WTC11 (cell line): ENCODE measurements at regions not wholly inside any gene's neighbourhood (a gene's known extent, or its start where the extent isn't known, plus 50 kb on each side); places are given as distances from the start of the nearest gene placed in this dataset.

ENCODE experiments used
- ATAC-seq: fragments of 200-7000 bp; cut with Tn5 transposase; 2 replicates; pipeline ENCODE4 v1.10.0; 2021; ENCODE audit warnings: mild to moderate bottlenecking, moderate library complexity
- CTCF ChIA-PET: fragments of 300-600 bp; sonication (Branson Sonifier 250); formaldehyde crosslinking; loops from one replicate; lab custom pipeline; 2021; ENCODE audit warnings: antibody characterized with exemption; lab: Charles Lee
- POLR2A ChIA-PET: fragments of 350-600 bp; sonication (Branson Sonifier 250); formaldehyde crosslinking; loops from one replicate; lab custom pipeline; 2021; ENCODE audit warnings: antibody characterized with exemption; lab: Charles Lee
- DNase-seq: peaks from one replicate; pipeline ENCODE4 v3.0.0; 2021; ENCODE audit warnings: low spot score
- H3K27ac Mint-ChIP-seq: 2 replicates; pipeline ENCODE4 v1.8.0; 2021; ENCODE audit warnings: mixed read lengths
- H3K27me3 Mint-ChIP-seq: 2 replicates; pipeline ENCODE4 v1.8.0; 2021; ENCODE audit warnings: low read depth, mild to moderate bottlenecking, moderate library complexity, mixed read lengths
- H3K36me3 Mint-ChIP-seq: 2 replicates; pipeline ENCODE4 v1.8.0; 2021; ENCODE audit warnings: mixed read lengths
- H3K4me1 Mint-ChIP-seq: 2 replicates; pipeline ENCODE4 v1.8.0; 2022; ENCODE audit warnings: mixed read lengths
- H3K4me3 Mint-ChIP-seq: 2 replicates; pipeline ENCODE4 v1.8.0; 2021; ENCODE audit warnings: mild to moderate bottlenecking, moderate library complexity, mixed read lengths
- H3K9me3 Mint-ChIP-seq: 2 replicates; pipeline ENCODE4 v1.8.0; 2021; ENCODE audit warnings: mixed read lengths
- FOXP1 ChIP-seq: sonication (generic); formaldehyde crosslinking; IDR thresholded peaks from 2 replicates; pipeline ENCODE4 v1.8.0; 2022; ENCODE audit warnings: missing genetic modification reagents, mild to moderate bottlenecking, moderate library complexity, borderline replicate concordance
- GABPB1 ChIP-seq: sonication (generic); formaldehyde crosslinking; IDR thresholded peaks from 2 replicates; pipeline ENCODE4 v1.8.1; 2023; ENCODE audit warnings: mild to moderate bottlenecking, missing genetic modification reagents
- JUN ChIP-seq: sonication (generic); formaldehyde crosslinking; IDR thresholded peaks from 2 replicates; pipeline ENCODE4 v1.8.0; 2023; ENCODE audit warnings: mild to moderate bottlenecking, missing genetic modification reagents
- MXD4 ChIP-seq: fragments of 250-450 bp; sonication (Bioruptor Pico); IDR thresholded peaks from 2 replicates; pipeline ENCODE4 v1.8.0; 2021; ENCODE audit warnings: mild to moderate bottlenecking, moderate library complexity, borderline replicate concordance
- NFE2L1 ChIP-seq: sonication (generic); formaldehyde crosslinking; IDR thresholded peaks from 2 replicates; pipeline ENCODE4 v1.8.1; 2023; ENCODE audit warnings: missing genetic modification reagents
- NR1H2 ChIP-seq: sonication (generic); formaldehyde crosslinking; IDR thresholded peaks from 2 replicates; pipeline ENCODE4 v1.9.0; 2021; ENCODE audit warnings: mild to moderate bottlenecking, moderate library complexity, missing genetic modification reagents
- ZNF138 ChIP-seq: sonication (generic); formaldehyde crosslinking; conservative IDR thresholded peaks from 2 replicates; pipeline ENCODE4 v1.8.1; 2022; ENCODE audit warnings: mild to moderate bottlenecking, moderate library complexity, missing genetic modification reagents
- ZNF219 ChIP-seq: sonication (generic); formaldehyde crosslinking; IDR thresholded peaks from 2 replicates; pipeline ENCODE4 v1.8.0; 2023; ENCODE audit warnings: missing genetic modification reagents, mild to moderate bottlenecking, borderline replicate concordance
- ZNF263 ChIP-seq: sonication (generic); formaldehyde crosslinking; IDR thresholded peaks from 2 replicates; pipeline ENCODE4 v1.8.1; 2022; ENCODE audit warnings: low read depth, mild to moderate bottlenecking, moderate library complexity, missing genetic modification reagents
- ZNF396 ChIP-seq: fragments of 250-450 bp; sonication (Bioruptor Pico); IDR thresholded peaks from 2 replicates; pipeline ENCODE4 v1.8.0; 2021; ENCODE audit warnings: mild to moderate bottlenecking, moderate library complexity, borderline replicate concordance
- ZNF423 ChIP-seq: fragments of 250-450 bp; sonication (Bioruptor Pico); IDR thresholded peaks from 2 replicates; pipeline ENCODE4 v2.1.2; 2022; ENCODE audit warnings: mild to moderate bottlenecking, moderate library complexity
- TF ChIP-seq, protein P1 (sequence below): fragments of 200-600 bp; IDR thresholded peaks from 2 replicates; pipeline ENCODE4 v1.8.0; 2022; ENCODE audit warnings: antibody characterized with exemption
- TF ChIP-seq, protein P2 (sequence below): sonication (generic); formaldehyde crosslinking; IDR thresholded peaks from 2 replicates; pipeline ENCODE4 v1.8.1; 2023; ENCODE audit warnings: mild to moderate bottlenecking, missing genetic modification reagents
- TF ChIP-seq, protein P3 (sequence below): sonication (generic); formaldehyde crosslinking; IDR thresholded peaks from 2 replicates; pipeline ENCODE4 v1.8.0; 2022; ENCODE audit warnings: mild to moderate bottlenecking, missing genetic modification reagents
- TF ChIP-seq, protein P4 (sequence below): sonication (generic); formaldehyde crosslinking; IDR thresholded peaks from 2 replicates; pipeline ENCODE4 v1.8.0; 2022; ENCODE audit warnings: missing genetic modification reagents
- TF ChIP-seq, protein P5 (sequence below): sonication (generic); formaldehyde crosslinking; IDR thresholded peaks from 2 replicates; pipeline ENCODE4 v1.8.1; 2022; ENCODE audit warnings: mild to moderate bottlenecking, moderate library complexity, missing genetic modification reagents
- TF ChIP-seq, protein P6 (sequence below): sonication (generic); formaldehyde crosslinking; IDR thresholded peaks from 2 replicates; pipeline ENCODE4 v1.8.0; 2023; ENCODE audit warnings: mild to moderate bottlenecking, missing genetic modification reagents
- TF ChIP-seq, protein P7 (sequence below): fragments of 250-450 bp; sonication (Bioruptor Pico); IDR thresholded peaks from 2 replicates; pipeline ENCODE4 v2.1.2; 2022; ENCODE audit warnings: mild to moderate bottlenecking, moderate library complexity
- TF ChIP-seq, protein P8 (sequence below): sonication (generic); formaldehyde crosslinking; IDR thresholded peaks from 2 replicates; pipeline ENCODE4 v1.8.0; 2022; ENCODE audit warnings: mild to moderate bottlenecking, missing genetic modification reagents
- TF ChIP-seq, protein P9 (sequence below): sonication (generic); formaldehyde crosslinking; IDR thresholded peaks from 2 replicates; pipeline ENCODE4 v1.8.1; 2023; ENCODE audit warnings: mild to moderate bottlenecking, missing genetic modification reagents, moderate library complexity

DNA sequence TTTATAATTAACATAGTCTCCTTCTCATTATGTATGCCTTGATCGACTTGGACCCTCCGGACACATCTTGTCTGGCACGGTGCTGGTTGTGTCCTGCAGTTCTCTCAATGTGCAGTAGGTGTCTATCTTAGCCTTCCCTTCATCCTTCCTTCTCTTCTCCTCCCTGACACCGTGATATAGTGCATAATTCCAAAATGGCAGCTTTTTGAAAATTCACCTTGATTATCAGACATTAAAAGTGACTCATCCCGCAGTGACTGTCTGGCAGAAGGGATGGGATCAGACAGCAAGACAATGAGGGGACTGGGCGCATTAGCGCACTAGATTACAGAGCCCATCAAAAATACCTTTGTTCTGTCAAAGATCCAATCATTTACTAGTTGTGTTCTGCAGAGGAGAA is 70.0 kb upstream of the PMFBP1 start:
- ATAC-seq (peak; percentile 95), DNase-seq (no peak)
- Mint-ChIP-seq H3K9me3 (no peaks in the 10 kb centered on the region), H3K27ac (no peak overlapping the region), H3K27me3 (no peaks in the 10 kb centered on the region; the same call in 1 of the 2 replicates), H3K4me1 (no peaks in the 10 kb centered on the region), H3K36me3 (no peaks in the 10 kb centered on the region), H3K4me3 (no peak overlapping the region)
- ChIA-PET CTCF (interaction anchor here (0.6 to 1.7 kb wide), 7 partner anchors 15 to 575 kb away, joined by 3 to 12 read pairs (median 4); no protein-coding TSS in a partner anchor), POLR2A (no interaction called here)
- TF ChIP-seq, protein P1, sequence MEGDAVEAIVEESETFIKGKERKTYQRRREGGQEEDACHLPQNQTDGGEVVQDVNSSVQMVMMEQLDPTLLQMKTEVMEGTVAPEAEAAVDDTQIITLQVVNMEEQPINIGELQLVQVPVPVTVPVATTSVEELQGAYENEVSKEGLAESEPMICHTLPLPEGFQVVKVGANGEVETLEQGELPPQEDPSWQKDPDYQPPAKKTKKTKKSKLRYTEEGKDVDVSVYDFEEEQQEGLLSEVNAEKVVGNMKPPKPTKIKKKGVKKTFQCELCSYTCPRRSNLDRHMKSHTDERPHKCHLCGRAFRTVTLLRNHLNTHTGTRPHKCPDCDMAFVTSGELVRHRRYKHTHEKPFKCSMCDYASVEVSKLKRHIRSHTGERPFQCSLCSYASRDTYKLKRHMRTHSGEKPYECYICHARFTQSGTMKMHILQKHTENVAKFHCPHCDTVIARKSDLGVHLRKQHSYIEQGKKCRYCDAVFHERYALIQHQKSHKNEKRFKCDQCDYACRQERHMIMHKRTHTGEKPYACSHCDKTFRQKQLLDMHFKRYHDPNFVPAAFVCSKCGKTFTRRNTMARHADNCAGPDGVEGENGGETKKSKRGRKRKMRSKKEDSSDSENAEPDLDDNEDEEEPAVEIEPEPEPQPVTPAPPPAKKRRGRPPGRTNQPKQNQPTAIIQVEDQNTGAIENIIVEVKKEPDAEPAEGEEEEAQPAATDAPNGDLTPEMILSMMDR: peak; percentile 70
- TF ChIP-seq, protein P2, sequence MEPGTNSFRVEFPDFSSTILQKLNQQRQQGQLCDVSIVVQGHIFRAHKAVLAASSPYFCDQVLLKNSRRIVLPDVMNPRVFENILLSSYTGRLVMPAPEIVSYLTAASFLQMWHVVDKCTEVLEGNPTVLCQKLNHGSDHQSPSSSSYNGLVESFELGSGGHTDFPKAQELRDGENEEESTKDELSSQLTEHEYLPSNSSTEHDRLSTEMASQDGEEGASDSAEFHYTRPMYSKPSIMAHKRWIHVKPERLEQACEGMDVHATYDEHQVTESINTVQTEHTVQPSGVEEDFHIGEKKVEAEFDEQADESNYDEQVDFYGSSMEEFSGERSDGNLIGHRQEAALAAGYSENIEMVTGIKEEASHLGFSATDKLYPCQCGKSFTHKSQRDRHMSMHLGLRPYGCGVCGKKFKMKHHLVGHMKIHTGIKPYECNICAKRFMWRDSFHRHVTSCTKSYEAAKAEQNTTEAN (CRISPR knock-in tag): no peak

DNA sequence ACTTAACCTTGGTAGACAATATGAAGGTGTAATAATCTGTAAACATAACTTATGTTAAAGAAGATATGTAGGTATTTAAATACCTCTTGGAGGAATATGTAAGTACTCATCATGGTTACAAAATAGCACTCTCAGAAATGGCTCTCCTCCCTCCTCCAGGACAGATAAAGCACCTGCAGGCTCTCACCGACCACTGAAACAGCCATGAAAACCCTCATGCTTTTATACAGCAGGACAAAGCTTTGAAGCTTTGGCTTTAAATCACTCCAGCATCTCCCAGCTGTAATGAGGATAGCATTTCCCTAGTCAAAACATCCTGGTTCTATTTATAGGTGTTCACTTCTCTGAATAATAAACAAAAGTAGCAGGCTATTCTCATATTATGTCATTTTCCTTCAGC is 69.1 kb upstream of the PMFBP1 start:
- no peak for ATAC-seq
- Mint-ChIP-seq H3K27ac (no peak overlapping the region), H3K36me3 (no peaks in the 10 kb centered on the region), H3K4me3 (no peak overlapping the region), H3K27me3 (no peaks in the 10 kb centered on the region; the same call in 1 of the 2 replicates), H3K4me1 (no peaks in the 10 kb centered on the region), H3K9me3 (no peaks in the 10 kb centered on the region)
- TF ChIP-seq MXD4 (CRISPR knock-in tag): no peak
- no peak for TF ChIP-seq ZNF396 (CRISPR knock-in tag)
- TF ChIP-seq, protein P3, sequence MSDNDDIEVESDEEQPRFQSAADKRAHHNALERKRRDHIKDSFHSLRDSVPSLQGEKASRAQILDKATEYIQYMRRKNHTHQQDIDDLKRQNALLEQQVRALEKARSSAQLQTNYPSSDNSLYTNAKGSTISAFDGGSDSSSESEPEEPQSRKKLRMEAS (CRISPR knock-in tag): no peak
- TF ChIP-seq, protein P4, sequence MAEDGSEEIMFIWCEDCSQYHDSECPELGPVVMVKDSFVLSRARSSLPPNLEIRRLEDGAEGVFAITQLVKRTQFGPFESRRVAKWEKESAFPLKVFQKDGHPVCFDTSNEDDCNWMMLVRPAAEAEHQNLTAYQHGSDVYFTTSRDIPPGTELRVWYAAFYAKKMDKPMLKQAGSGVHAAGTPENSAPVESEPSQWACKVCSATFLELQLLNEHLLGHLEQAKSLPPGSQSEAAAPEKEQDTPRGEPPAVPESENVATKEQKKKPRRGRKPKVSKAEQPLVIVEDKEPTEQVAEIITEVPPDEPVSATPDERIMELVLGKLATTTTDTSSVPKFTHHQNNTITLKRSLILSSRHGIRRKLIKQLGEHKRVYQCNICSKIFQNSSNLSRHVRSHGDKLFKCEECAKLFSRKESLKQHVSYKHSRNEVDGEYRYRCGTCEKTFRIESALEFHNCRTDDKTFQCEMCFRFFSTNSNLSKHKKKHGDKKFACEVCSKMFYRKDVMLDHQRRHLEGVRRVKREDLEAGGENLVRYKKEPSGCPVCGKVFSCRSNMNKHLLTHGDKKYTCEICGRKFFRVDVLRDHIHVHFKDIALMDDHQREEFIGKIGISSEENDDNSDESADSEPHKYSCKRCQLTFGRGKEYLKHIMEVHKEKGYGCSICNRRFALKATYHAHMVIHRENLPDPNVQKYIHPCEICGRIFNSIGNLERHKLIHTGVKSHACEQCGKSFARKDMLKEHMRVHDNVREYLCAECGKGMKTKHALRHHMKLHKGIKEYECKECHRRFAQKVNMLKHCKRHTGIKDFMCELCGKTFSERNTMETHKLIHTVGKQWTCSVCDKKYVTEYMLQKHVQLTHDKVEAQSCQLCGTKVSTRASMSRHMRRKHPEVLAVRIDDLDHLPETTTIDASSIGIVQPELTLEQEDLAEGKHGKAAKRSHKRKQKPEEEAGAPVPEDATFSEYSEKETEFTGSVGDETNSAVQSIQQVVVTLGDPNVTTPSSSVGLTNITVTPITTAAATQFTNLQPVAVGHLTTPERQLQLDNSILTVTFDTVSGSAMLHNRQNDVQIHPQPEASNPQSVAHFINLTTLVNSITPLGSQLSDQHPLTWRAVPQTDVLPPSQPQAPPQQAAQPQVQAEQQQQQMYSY (CRISPR knock-in tag): no peak
- TF ChIP-seq GABPB1 (CRISPR knock-in tag): no peak
- TF ChIP-seq, protein P5, sequence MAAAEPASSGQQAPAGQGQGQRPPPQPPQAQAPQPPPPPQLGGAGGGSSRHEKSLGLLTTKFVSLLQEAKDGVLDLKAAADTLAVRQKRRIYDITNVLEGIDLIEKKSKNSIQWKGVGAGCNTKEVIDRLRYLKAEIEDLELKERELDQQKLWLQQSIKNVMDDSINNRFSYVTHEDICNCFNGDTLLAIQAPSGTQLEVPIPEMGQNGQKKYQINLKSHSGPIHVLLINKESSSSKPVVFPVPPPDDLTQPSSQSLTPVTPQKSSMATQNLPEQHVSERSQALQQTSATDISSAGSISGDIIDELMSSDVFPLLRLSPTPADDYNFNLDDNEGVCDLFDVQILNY (CRISPR knock-in tag): no peak
- TF ChIP-seq JUN (CRISPR knock-in tag): no peak
- TF ChIP-seq ZNF219 (CRISPR knock-in tag): no peak
- TF ChIP-seq, protein P6, sequence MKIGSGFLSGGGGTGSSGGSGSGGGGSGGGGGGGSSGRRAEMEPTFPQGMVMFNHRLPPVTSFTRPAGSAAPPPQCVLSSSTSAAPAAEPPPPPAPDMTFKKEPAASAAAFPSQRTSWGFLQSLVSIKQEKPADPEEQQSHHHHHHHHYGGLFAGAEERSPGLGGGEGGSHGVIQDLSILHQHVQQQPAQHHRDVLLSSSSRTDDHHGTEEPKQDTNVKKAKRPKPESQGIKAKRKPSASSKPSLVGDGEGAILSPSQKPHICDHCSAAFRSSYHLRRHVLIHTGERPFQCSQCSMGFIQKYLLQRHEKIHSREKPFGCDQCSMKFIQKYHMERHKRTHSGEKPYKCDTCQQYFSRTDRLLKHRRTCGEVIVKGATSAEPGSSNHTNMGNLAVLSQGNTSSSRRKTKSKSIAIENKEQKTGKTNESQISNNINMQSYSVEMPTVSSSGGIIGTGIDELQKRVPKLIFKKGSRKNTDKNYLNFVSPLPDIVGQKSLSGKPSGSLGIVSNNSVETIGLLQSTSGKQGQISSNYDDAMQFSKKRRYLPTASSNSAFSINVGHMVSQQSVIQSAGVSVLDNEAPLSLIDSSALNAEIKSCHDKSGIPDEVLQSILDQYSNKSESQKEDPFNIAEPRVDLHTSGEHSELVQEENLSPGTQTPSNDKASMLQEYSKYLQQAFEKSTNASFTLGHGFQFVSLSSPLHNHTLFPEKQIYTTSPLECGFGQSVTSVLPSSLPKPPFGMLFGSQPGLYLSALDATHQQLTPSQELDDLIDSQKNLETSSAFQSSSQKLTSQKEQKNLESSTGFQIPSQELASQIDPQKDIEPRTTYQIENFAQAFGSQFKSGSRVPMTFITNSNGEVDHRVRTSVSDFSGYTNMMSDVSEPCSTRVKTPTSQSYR: no peak
- TF ChIP-seq FOXP1 (CRISPR knock-in tag): no peak
- TF ChIP-seq ZNF138: no peak
- no peak for TF ChIP-seq NFE2L1 (CRISPR knock-in tag)
- no peak for TF ChIP-seq ZNF263 (CRISPR knock-in tag)
- TF ChIP-seq NR1H2 (CRISPR knock-in tag): no peak
- TF ChIP-seq, protein P7, sequence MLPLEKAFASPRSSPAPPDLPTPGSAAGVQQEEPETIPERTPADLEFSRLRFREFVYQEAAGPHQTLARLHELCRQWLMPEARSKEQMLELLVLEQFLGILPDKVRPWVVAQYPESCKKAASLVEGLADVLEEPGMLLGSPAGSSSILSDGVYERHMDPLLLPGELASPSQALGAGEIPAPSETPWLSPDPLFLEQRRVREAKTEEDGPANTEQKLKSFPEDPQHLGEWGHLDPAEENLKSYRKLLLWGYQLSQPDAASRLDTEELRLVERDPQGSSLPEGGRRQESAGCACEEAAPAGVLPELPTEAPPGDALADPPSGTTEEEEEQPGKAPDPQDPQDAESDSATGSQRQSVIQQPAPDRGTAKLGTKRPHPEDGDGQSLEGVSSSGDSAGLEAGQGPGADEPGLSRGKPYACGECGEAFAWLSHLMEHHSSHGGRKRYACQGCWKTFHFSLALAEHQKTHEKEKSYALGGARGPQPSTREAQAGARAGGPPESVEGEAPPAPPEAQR: no peak
- TF ChIP-seq, protein P8, sequence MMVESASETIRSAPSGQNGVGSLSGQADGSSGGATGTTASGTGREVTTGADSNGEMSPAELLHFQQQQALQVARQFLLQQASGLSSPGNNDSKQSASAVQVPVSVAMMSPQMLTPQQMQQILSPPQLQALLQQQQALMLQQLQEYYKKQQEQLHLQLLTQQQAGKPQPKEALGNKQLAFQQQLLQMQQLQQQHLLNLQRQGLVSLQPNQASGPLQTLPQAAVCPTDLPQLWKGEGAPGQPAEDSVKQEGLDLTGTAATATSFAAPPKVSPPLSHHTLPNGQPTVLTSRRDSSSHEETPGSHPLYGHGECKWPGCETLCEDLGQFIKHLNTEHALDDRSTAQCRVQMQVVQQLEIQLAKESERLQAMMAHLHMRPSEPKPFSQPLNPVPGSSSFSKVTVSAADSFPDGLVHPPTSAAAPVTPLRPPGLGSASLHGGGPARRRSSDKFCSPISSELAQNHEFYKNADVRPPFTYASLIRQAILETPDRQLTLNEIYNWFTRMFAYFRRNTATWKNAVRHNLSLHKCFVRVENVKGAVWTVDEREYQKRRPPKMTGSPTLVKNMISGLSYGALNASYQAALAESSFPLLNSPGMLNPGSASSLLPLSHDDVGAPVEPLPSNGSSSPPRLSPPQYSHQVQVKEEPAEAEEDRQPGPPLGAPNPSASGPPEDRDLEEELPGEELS: no peak
- no peak for TF ChIP-seq ZNF423 (CRISPR knock-in tag)
- TF ChIP-seq, protein P9, sequence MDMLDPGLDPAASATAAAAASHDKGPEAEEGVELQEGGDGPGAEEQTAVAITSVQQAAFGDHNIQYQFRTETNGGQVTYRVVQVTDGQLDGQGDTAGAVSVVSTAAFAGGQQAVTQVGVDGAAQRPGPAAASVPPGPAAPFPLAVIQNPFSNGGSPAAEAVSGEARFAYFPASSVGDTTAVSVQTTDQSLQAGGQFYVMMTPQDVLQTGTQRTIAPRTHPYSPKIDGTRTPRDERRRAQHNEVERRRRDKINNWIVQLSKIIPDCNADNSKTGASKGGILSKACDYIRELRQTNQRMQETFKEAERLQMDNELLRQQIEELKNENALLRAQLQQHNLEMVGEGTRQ (CRISPR knock-in tag): no peak
- POLR2A ChIA-PET: no interaction called here
- CTCF ChIA-PET: no interaction called here
- no peak for DNase-seq
